ENCODE measurements at regions not wholly inside any gene's neighbourhood (a gene's known extent, or its start where the extent isn't known, plus 50 kb on each side); places are given as distances from the start of the nearest gene placed in this dataset.
"Not testable (repeated sequence)": the region's sequence is repeated elsewhere in the genome, so short reads cannot be mapped to it uniquely, and the experiment has no call there.

DNA sequence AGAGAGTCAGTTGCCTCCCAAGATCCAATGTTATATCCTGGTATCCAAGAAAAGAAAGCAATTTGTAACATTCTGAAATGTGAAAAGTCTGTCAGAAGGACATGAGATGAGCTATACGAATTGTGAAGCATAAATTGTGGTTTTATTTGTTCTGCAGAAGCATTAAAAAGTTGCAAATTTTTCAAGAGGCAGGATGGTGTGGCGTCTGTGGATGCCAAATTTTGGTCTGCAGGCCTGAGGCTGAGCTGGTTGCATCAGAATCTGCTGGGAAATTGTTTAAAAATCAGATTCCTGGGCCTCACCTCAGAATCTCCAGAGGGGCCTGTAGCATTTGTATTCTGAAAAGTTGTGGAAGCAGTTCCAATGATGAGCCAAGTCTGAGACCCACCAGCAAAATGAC is 284.7 kb downstream of the NUAK1 start:
- no peak for DNase-seq

- no peak for DNase-seq
Observed at GRCh38 chr12:105855361-105856047, 283.2 kb downstream of the NUAK1 start.

- DNase-seq: no peak
Observed at GRCh38 chr12:105856048-105856405, 282.7 kb downstream of the NUAK1 start.

DNA sequence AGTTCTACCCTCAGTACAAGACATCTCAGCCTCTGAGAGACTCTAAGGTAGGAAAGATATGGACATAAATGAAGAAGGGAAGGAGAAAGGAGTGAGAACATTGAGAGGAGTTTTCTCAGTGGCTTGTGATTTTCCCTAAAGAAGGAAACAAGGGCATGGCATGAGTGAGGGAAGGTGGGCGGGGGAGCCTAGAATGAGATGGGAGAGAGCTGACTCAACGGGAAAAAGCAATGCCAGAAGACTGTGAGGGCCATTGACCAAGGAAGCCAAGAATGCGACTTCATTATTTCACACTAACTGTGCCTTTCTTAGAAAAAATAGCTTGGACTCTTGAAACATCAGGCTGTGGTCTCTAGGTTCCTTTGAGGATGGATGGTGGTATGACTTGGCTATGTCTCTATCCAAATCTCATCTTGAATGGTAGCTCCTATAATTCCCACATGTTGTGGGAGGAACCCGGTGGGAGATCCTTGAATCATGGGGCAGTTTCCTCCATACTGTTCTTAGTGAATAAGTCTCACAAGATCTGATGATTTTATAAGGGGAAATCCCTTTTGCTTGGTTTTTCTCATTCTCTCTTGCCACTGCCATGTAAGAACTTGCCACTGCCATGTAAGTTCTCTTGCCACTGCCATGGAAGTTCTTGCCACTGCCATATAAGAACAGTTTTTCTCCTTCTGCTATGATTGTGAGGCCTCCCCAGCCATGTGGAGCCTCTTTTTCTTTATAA is 279.6 kb downstream of the NUAK1 start:
- DNase-seq: no peak

- DNase-seq: no peak
Observed at GRCh38 chr12:105860561-105861207, 278.1 kb downstream of the NUAK1 start.

- no peak for DNase-seq
Observed at GRCh38 chr12:105861227-105861626, 277.5 kb downstream of the NUAK1 start.

GRCh38 chr12:105862163-105862821 is 276.5 kb downstream of the NUAK1 start:
- no peak for DNase-seq

GRCh38 chr12:105864316-105864715 is 274.4 kb downstream of the NUAK1 start:
- no peak for DNase-seq

GRCh38 chr12:105864901-105865300 is 273.9 kb downstream of the NUAK1 start:
- no peak for DNase-seq

DNA sequence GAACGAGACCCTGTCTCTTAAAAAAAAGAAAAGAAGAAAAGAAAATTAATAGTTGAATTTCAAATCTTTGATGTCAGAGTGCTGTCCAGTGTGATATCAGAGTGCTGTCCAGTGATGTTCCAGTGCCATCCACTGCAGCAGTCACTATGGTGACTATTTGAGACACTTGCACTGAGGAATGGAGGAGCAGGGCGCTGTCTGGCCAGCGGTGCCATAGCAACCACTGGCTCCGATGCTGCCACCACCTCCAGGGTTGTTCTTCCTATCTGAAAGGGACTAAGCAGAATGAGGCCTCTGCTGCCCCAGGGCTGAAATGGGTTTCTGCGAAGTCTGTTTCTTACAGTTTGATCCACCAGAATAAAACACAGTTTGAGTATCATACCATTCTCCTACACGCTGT is 272.9 kb downstream of the NUAK1 start:
- no peak for DNase-seq

- DNase-seq: no peak
Observed at GRCh38 chr12:105874121-105874520, 264.6 kb downstream of the NUAK1 start.

GRCh38 chr12:105876396-105876927 is 262.3 kb downstream of the NUAK1 start:
- DNase-seq: no peak

GRCh38 chr12:105878964-105879363 is 259.8 kb downstream of the NUAK1 start:
- DNase-seq: no peak

- no peak for DNase-seq
Observed at GRCh38 chr12:105880824-105881388, 257.8 kb downstream of the NUAK1 start.

- no peak for DNase-seq
Observed at GRCh38 chr12:105882404-105882803, 256.4 kb downstream of the NUAK1 start.

GRCh38 chr12:105887131-105887530 is 251.6 kb downstream of the NUAK1 start:
- DNase-seq: no peak

GRCh38 chr12:105888696-105889095 is 250.1 kb downstream of the NUAK1 start:
- no peak for DNase-seq

DNA sequence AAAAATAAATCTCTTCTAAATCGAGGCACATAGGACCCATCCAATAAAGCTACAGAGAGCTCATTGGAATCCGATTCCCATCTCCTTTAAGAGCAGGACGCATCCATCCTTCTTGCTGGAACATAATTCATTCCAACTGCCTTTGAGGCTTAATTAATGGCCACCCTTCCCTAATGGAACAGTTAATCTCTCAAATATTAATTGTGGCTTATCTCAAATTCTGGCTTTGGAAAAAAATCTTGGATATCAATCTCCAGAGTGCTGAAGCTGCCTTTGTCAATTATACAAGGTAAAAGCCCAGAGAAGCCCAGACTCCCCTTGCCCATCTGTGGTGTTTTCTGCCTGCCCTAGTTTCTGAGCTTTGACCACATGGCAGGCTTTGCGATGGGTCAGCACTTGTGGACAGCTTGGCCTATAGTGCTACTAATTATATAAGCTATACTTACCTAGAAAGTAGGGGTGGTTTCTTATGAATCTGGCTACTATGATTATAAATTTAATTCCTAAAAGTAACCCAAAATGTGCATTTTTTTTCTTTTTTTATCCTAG is 246.3 kb downstream of the NUAK1 start:
- no peak for DNase-seq

- not testable (repeated sequence) for DNase-seq
Observed at GRCh38 chr12:105895197-105895832, 243.4 kb downstream of the NUAK1 start.

DNA sequence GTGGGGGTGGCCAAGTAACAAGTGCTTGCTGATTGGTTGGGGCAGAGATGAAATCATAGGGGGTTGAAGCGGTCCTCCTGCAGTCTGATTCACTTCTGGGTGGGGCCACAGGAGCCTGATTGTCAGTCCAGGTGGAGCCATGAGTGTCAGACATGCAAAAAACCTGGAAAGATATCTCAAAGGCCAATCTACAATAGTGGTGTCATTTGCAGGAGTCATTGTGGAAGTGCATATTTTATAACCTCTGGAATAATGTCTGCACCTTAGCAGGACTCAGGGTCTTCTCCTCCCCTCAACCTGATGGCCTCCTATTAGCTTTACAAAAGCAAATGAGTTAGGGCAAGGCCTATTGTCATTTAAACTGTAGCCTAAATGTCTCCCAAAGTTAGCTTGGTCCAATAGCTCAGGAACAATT is 241.4 kb downstream of the NUAK1 start:
- no peak for DNase-seq

GRCh38 chr12:105898271-105898670 is 240.5 kb downstream of the NUAK1 start:
- not testable (repeated sequence) for DNase-seq

DNA sequence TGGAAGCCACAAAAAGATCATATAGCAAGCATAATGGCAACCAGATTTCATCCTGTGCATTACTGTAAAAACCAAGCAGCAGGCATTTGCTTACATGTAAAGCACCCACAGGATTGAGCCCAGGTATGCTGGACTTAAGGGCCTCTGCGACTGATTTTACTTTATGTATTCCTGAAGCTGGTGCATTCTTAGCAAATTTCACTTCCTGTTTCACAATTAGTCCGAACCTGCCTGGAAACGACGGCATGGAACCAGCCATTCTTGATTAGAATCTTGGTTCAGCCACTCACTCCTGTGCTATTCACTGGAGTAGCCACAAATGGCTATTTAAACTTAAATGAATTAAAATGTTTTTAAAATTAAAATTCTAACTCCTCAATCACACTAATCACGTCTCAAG is 239.2 kb downstream of the NUAK1 start:
- no peak for DNase-seq

All from activated CD4-positive, alpha-beta T cell treated with anti-CD3 and anti-CD28 coated beads, Interleukin-2, amount 50 U/mL, for 48 hours (primary cell).